ENCODE measurements at regions not wholly inside any gene's neighbourhood (a gene's known extent, or its start where the extent isn't known, plus 50 kb on each side); places are given as distances from the start of the nearest gene placed in this dataset.

DNA sequence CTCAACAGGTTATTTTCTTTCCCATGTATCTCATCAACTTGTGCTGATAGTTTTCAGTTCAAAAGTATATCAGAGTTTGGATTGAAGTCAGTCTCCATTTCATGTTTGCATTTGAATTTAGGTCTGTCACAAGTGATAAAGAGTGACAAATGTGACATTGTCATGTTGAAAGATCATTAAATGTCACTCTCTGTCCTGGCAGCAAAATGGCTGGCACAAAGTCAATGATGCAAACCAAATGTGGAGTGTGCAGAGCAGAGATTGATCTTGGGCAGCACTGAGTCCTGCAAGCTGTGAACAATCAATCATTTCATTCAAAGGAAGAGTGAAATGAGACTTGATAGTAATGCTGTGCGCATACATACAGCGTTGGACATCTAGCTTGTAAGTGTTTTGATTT lies 421.8 kb upstream of the CDH7 start:
- Histone ChIP-seq H3K4me3 (replicated peaks in 1 of 4; ENCODE audit: control extremely low read depth in 1 of 4, insufficient read depth in 1 of 4, low read depth in 3 of 4, low read length in 4 of 4) (no peak overlapping the region), H3K9me3 (ENCODE audit: control insufficient read depth, insufficient read depth, low read depth, low read length) (no peaks in the 10 kb centered on the region), H3K79me2 (ENCODE audit: control insufficient read depth, insufficient read depth, low read length) (no peaks in the 10 kb centered on the region), H3K27me3 (ENCODE audit: control insufficient read depth, insufficient read depth, low read length) (no peaks in the 10 kb centered on the region), H2AFZ (ENCODE audit: low read length) (no peak overlapping the region), H3K36me3 (ENCODE audit: control insufficient read depth, insufficient read depth, low read length) (no peaks in the 10 kb centered on the region), H3K27ac (ENCODE audit: insufficient read depth, low read length) (no peak overlapping the region), H3K4me2 (ENCODE audit: extremely low read depth, insufficient read depth, low read length) (no peak overlapping the region), H3K4me1 (ENCODE audit: control insufficient read depth, extremely low read depth, insufficient read depth, low read length) (no peaks in the 10 kb centered on the region), H3K9ac (ENCODE audit: insufficient read depth, low read length) (no peak overlapping the region), H4K20me1 (ENCODE audit: control insufficient read depth, extremely low read depth, insufficient read depth, low read length) (no peaks in the 10 kb centered on the region)
- no peak for DNase-seq (ENCODE audit: low read depth in 2 of 2)
- TF ChIP-seq, protein P1, sequence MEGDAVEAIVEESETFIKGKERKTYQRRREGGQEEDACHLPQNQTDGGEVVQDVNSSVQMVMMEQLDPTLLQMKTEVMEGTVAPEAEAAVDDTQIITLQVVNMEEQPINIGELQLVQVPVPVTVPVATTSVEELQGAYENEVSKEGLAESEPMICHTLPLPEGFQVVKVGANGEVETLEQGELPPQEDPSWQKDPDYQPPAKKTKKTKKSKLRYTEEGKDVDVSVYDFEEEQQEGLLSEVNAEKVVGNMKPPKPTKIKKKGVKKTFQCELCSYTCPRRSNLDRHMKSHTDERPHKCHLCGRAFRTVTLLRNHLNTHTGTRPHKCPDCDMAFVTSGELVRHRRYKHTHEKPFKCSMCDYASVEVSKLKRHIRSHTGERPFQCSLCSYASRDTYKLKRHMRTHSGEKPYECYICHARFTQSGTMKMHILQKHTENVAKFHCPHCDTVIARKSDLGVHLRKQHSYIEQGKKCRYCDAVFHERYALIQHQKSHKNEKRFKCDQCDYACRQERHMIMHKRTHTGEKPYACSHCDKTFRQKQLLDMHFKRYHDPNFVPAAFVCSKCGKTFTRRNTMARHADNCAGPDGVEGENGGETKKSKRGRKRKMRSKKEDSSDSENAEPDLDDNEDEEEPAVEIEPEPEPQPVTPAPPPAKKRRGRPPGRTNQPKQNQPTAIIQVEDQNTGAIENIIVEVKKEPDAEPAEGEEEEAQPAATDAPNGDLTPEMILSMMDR (conservative IDR thresholded peaks at IDR 0.05 in 1 of 2, IDR thresholded peaks at IDR 0.05 in 1 of 2; ENCODE audit: low read depth in 1 of 2, low read length in 2 of 2), result no peak
- no peak for TF ChIP-seq EZH2 (IDR thresholded peaks at IDR 0.05; ENCODE audit: low read length, missing control alignments)

DNA sequence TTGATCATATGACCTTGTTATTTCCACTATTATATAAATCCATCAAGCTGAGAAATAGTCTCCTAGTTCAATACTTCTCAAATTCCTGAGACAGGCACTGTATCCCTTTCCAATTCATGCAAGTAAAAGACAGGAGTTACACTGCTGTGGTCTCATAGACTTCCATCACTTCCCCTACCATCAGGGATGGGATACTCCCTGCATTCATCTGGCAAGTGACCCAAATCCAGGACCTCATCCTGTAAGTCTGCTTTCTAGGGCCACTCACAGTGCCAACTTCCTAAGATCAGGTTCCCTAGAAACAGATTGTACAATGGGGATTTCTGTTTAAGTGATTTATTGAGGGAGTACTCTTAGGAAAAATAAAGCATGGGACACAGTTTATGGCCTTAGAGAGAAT lies 424.0 kb upstream of the CDH7 start:
- Histone ChIP-seq H3K4me1 (ENCODE audit: control insufficient read depth, extremely low read depth, insufficient read depth, low read length) (no peaks in the 10 kb centered on the region), H3K36me3 (ENCODE audit: control insufficient read depth, insufficient read depth, low read length) (no peaks in the 10 kb centered on the region), H3K4me3 (replicated peaks in 1 of 4; ENCODE audit: control extremely low read depth in 1 of 4, insufficient read depth in 1 of 4, low read depth in 3 of 4, low read length in 4 of 4) (no peak overlapping the region), H2AFZ (ENCODE audit: low read length) (no peak overlapping the region), H3K79me2 (ENCODE audit: control insufficient read depth, insufficient read depth, low read length) (no peaks in the 10 kb centered on the region), H3K4me2 (ENCODE audit: extremely low read depth, insufficient read depth, low read length) (no peak overlapping the region), H4K20me1 (ENCODE audit: control insufficient read depth, extremely low read depth, insufficient read depth, low read length) (no peaks in the 10 kb centered on the region), H3K27ac (ENCODE audit: insufficient read depth, low read length) (no peak overlapping the region), H3K9ac (ENCODE audit: insufficient read depth, low read length) (no peak overlapping the region), H3K9me3 (ENCODE audit: control insufficient read depth, insufficient read depth, low read depth, low read length) (no peaks in the 10 kb centered on the region), H3K27me3 (ENCODE audit: control insufficient read depth, insufficient read depth, low read length) (no peaks in the 10 kb centered on the region)
- DNase-seq (ENCODE audit: low read depth in 2 of 2), result no peak
- TF ChIP-seq EZH2 (IDR thresholded peaks at IDR 0.05; ENCODE audit: low read length, missing control alignments), result no peak
- TF ChIP-seq, protein P1 (conservative IDR thresholded peaks at IDR 0.05 in 1 of 2, IDR thresholded peaks at IDR 0.05 in 1 of 2; ENCODE audit: low read depth in 1 of 2, low read length in 2 of 2), result no peak

DNA sequence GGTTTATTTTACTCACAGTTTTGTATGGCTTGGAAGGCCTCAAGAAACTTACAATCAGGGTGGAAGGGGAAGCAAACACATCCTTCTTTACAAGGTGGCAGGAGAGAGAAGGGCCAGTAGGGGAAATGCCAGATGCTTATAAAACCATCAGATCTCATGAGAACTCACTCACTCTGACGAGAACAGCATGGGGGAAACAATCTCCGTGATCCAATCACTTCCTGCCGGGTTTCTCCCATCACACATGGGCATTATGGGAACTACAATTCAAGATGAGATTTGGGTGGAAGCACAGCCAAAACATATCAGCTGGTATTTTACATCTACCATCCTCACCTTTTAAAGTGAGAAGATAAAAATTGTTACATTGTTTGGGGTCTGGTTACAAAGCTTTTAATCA lies 427.9 kb upstream of the CDH7 start:
- H3K4me3 ChIP-seq (replicated peaks in 1 of 4; ENCODE audit: control extremely low read depth in 1 of 4, insufficient read depth in 1 of 4, low read depth in 3 of 4, low read length in 4 of 4), result no peak overlapping the region
- H3K4me1 ChIP-seq (ENCODE audit: control insufficient read depth, extremely low read depth, insufficient read depth, low read length), result no peaks in the 10 kb centered on the region
- H2AFZ ChIP-seq (ENCODE audit: low read length), result no peak overlapping the region
- no peak overlapping the region for H3K9ac ChIP-seq (ENCODE audit: insufficient read depth, low read length)
- no peaks in the 10 kb centered on the region for H4K20me1 ChIP-seq (ENCODE audit: control insufficient read depth, extremely low read depth, insufficient read depth, low read length)
- no peaks in the 10 kb centered on the region for H3K79me2 ChIP-seq (ENCODE audit: control insufficient read depth, insufficient read depth, low read length)
- H3K36me3 ChIP-seq (ENCODE audit: control insufficient read depth, insufficient read depth, low read length), result no peaks in the 10 kb centered on the region
- H3K27ac ChIP-seq (ENCODE audit: insufficient read depth, low read length), result no peak overlapping the region
- no peak for DNase-seq (ENCODE audit: low read depth in 2 of 2)
- H3K9me3 ChIP-seq (ENCODE audit: control insufficient read depth, insufficient read depth, low read depth, low read length), result no peaks in the 10 kb centered on the region
- H3K4me2 ChIP-seq (ENCODE audit: extremely low read depth, insufficient read depth, low read length), result no peak overlapping the region
- no peaks in the 10 kb centered on the region for H3K27me3 ChIP-seq (ENCODE audit: control insufficient read depth, insufficient read depth, low read length)
- TF ChIP-seq EZH2 (IDR thresholded peaks at IDR 0.05; ENCODE audit: low read length, missing control alignments), result no peak
- TF ChIP-seq, protein P1 (conservative IDR thresholded peaks at IDR 0.05 in 1 of 2, IDR thresholded peaks at IDR 0.05 in 1 of 2; ENCODE audit: low read depth in 1 of 2, low read length in 2 of 2), result no peak

Measured in fibroblast of lung (primary cell).